ENCODE measurements at regions not wholly inside any gene's neighbourhood (a gene's known extent, or its start where the extent isn't known, plus 50 kb on each side); places are given as distances from the start of the nearest gene placed in this dataset.

- no peak for DNase-seq
Measured at GRCh38 chr20:39150501-39150900, 188.4 kb downstream of the DHX35 start.

- no peak for DNase-seq
Measured at GRCh38 chr20:39146394-39146793, 184.2 kb downstream of the DHX35 start.

GRCh38 chr20:39145921-39146320 lies 183.8 kb downstream of the DHX35 start:
- no peak for DNase-seq

- no peak for DNase-seq
Measured at GRCh38 chr20:39144757-39145156, 182.6 kb downstream of the DHX35 start.

GRCh38 chr20:39142407-39143096 lies 180.4 kb downstream of the DHX35 start:
- DNase-seq: no peak

- no peak for DNase-seq
Measured at GRCh38 chr20:39137299-39137698, 175.2 kb downstream of the DHX35 start.

- DNase-seq: no peak
Measured at GRCh38 chr20:39136798-39137197, 174.7 kb downstream of the DHX35 start.

- no peak for DNase-seq
Measured at GRCh38 chr20:39135885-39136544, 173.9 kb downstream of the DHX35 start.

- no peak for DNase-seq
Measured at GRCh38 chr20:39133201-39133600, 171.1 kb downstream of the DHX35 start.

- DNase-seq: no peak
Measured at GRCh38 chr20:39132511-39132910, 170.4 kb downstream of the DHX35 start.

- DNase-seq: no peak
Measured at GRCh38 chr20:39132093-39132492, 169.9 kb downstream of the DHX35 start.

GRCh38 chr20:39130627-39131026 lies 168.5 kb downstream of the DHX35 start:
- DNase-seq: no peak

- no peak for DNase-seq
Measured at GRCh38 chr20:39129523-39129922, 167.4 kb downstream of the DHX35 start.

- no peak for DNase-seq
Measured at GRCh38 chr20:39124064-39124463, 161.9 kb downstream of the DHX35 start.

- DNase-seq: no peak
Measured at GRCh38 chr20:39123185-39123557, 161.0 kb downstream of the DHX35 start.

GRCh38 chr20:39117491-39117890 lies 155.3 kb downstream of the DHX35 start:
- DNase-seq: no peak

GRCh38 chr20:39116020-39116419 lies 153.9 kb downstream of the DHX35 start:
- DNase-seq: no peak

GRCh38 chr20:39112178-39112743 lies 150.1 kb downstream of the DHX35 start:
- peak; percentile 9 for DNase-seq

- no peak for DNase-seq
Measured at GRCh38 chr20:39111359-39112177, 149.4 kb downstream of the DHX35 start.

GRCh38 chr20:39110819-39111136 lies 148.6 kb downstream of the DHX35 start:
- DNase-seq: no peak

- DNase-seq: no peak
Measured at GRCh38 chr20:39109933-39110818, 148.0 kb downstream of the DHX35 start.

- DNase-seq: no peak
Measured at GRCh38 chr20:39108746-39109145, 146.6 kb downstream of the DHX35 start.

- DNase-seq: no peak
Measured at GRCh38 chr20:39107741-39108140, 145.6 kb downstream of the DHX35 start.

Data from NCI-H524 treated with DMSO at 0.1 percent for 48 hours (cell line).